DLD1 (cell line): ENCODE measurements at regions not wholly inside any gene's neighbourhood (a gene's known extent, or its start where the extent isn't known, plus 50 kb on each side); places are given as distances from the start of the nearest gene placed in this dataset.
"Not testable (repeated sequence)": the region's sequence is repeated elsewhere in the genome, so short reads cannot be mapped to it uniquely, and the experiment has no call there.

Experiments
- in situ Hi-C: cut with HindIII; loops from 2 replicates; pipeline ENCODE4 v1.10.0; 2017; ENCODE audit warnings: low sequenced_read_pairs

- in situ Hi-C loops: no loop called here
Measured at GRCh38 chr15:77881950-77882349, 195.6 kb downstream of the TBC1D2B start.

- in situ Hi-C loops: not testable (repeated sequence)
Measured at GRCh38 chr15:77881535-77881934, 196.0 kb downstream of the TBC1D2B start.

- in situ Hi-C loops: not testable (repeated sequence)
Measured at GRCh38 chr15:77879466-77879865, 198.0 kb downstream of the TBC1D2B start.

GRCh38 chr15:77877869-77878577 lies 199.5 kb downstream of the TBC1D2B start:
- in situ Hi-C loops: no loop called here

- in situ Hi-C loops: not testable (repeated sequence)
Measured at GRCh38 chr15:77876107-77876820, 201.2 kb downstream of the TBC1D2B start.

GRCh38 chr15:77875066-77875721 lies 202.3 kb downstream of the TBC1D2B start:
- in situ Hi-C loops: not testable (repeated sequence)

- in situ Hi-C loops: no loop called here
Measured at GRCh38 chr15:77874063-77874462, 203.4 kb downstream of the TBC1D2B start.

GRCh38 chr15:77872521-77873425 lies 204.7 kb downstream of the TBC1D2B start:
- in situ Hi-C loops: not testable (repeated sequence)

GRCh38 chr15:77871852-77872371 lies 205.6 kb downstream of the TBC1D2B start:
- in situ Hi-C loops: no loop called here

GRCh38 chr15:77870195-77871065 lies 207.1 kb downstream of the TBC1D2B start:
- in situ Hi-C loops: no loop called here

GRCh38 chr15:77869021-77869895 lies 208.3 kb downstream of the TBC1D2B start:
- in situ Hi-C loops: no loop called here

GRCh38 chr15:77868048-77868629 lies 209.4 kb downstream of the TBC1D2B start:
- in situ Hi-C loops: not testable (repeated sequence)

GRCh38 chr15:77867266-77868047 lies 210.1 kb downstream of the TBC1D2B start:
- in situ Hi-C loops: no loop called here

GRCh38 chr15:77866596-77867125 lies 210.8 kb downstream of the TBC1D2B start:
- in situ Hi-C loops: no loop called here

- in situ Hi-C loops: no loop called here
Measured at GRCh38 chr15:77866186-77866585, 211.3 kb downstream of the TBC1D2B start.

- in situ Hi-C loops: no loop called here
Measured at GRCh38 chr15:77865701-77866100, 211.8 kb downstream of the TBC1D2B start.

- in situ Hi-C loops: no loop called here
Measured at GRCh38 chr15:77865106-77865610, 212.4 kb downstream of the TBC1D2B start.
